GM12865 (cell line): ENCODE measurements at regions not wholly inside any gene's neighbourhood (a gene's known extent, or its start where the extent isn't known, plus 50 kb on each side); places are given as distances from the start of the nearest gene placed in this dataset.

ENCODE experiments used
- DNase-seq: peaks from one replicate; pipeline ENCODE4 v3.0.0; 2010; ENCODE audit warnings: low read depth
- H3K4me3 ChIP-seq: 2 replicates; pipeline ENCODE4 v1.5.1; 2011; ENCODE audit warnings: mild to moderate bottlenecking, low read depth, low read length, control low read depth
- TF ChIP-seq, protein P1 (sequence below): IDR thresholded peaks from 2 replicates; pipeline ENCODE4 v1.5.1; 2011; ENCODE audit warnings: low read length, control low read depth, low read depth, inconsistent platforms; ENCODE audit not compliant: insufficient read depth; ENCODE audit errors: missing control alignments

DNA sequence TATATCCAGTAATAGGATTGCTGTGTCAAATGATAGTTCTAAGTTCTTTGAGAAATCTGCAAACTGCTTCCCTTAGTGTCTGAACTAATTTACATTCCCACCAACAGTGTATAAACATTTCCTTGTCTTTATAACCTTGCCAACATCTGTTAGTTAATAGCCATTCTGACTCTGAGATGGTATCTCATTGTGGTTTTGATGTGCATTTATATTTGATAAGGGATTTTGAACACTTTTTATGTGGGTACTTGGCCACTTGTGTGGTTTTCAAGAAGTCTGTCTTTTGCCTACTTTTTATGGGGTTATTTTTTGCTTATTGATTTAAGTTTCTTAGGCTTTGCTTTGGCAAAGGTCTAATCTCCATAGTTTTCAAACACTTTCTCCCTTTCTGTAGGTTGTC lies 189.9 kb upstream of the CXCL13 start:
- no peak overlapping the region for H3K4me3 ChIP-seq
- DNase-seq, result no peak
- TF ChIP-seq, protein P1, sequence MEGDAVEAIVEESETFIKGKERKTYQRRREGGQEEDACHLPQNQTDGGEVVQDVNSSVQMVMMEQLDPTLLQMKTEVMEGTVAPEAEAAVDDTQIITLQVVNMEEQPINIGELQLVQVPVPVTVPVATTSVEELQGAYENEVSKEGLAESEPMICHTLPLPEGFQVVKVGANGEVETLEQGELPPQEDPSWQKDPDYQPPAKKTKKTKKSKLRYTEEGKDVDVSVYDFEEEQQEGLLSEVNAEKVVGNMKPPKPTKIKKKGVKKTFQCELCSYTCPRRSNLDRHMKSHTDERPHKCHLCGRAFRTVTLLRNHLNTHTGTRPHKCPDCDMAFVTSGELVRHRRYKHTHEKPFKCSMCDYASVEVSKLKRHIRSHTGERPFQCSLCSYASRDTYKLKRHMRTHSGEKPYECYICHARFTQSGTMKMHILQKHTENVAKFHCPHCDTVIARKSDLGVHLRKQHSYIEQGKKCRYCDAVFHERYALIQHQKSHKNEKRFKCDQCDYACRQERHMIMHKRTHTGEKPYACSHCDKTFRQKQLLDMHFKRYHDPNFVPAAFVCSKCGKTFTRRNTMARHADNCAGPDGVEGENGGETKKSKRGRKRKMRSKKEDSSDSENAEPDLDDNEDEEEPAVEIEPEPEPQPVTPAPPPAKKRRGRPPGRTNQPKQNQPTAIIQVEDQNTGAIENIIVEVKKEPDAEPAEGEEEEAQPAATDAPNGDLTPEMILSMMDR, result no peak

DNA sequence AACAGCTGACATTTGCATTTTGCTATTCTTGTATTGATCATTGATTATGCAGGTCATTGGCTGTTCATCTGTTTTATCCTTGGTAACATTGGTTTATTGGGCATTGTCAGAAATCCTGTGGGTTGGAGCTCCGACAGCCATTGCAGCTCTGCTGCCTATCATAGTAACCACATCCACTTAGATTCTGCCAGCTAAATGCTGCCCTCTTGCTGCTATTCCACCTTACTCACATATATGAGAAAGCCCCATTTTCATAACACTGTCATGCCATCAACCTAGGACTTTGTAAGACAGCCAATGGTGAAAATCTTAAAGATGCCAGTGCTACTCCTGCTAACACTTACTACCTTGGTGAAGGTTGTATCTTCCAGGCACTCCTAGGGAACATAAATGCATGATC lies 187.3 kb upstream of the CXCL13 start:
- TF ChIP-seq, protein P1, result no peak
- DNase-seq, result peak; percentile 31
- no peak overlapping the region for H3K4me3 ChIP-seq

DNA sequence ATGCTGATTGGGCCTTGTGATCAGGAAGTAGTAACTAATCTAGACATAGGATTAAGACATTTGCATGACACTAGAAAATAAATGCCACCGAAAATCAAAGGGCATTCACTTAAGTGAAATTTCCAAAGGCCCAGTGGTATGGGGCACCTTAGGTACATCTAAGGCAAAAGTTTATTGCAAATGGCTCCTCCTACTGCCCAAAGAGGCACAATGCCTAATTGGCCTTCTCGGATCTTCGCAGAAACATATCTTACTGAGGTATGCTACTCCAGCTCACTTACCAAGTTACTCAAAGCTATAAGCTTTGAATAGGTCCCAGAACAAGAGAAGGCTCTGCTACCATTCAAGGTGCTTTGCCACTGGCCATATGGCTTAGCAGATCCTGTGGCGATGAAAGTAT lies 174.8 kb upstream of the CXCL13 start:
- no peak for DNase-seq
- TF ChIP-seq, protein P1, result no peak
- H3K4me3 ChIP-seq, result no peak overlapping the region

DNA sequence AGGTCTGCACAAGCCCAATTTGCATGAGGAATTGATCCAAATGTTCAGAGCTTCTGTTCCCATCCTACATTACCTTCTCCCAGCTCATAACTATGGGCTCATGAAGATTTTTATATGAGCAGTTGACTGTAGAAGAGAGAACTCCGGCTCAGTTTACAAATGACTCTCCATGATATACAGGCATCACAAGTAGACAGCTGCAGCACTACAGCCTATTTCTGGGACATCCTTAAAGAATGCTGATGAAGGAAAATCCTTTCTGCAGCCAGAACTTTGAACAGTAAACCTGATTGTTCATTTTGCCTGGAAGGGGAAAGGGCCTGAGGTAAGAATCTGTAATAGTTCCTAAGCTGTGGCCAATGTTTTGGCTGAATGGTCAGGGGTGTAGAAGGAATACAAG lies 174.1 kb upstream of the CXCL13 start:
- no peak overlapping the region for H3K4me3 ChIP-seq
- no peak for DNase-seq
- TF ChIP-seq, protein P1, result no peak

DNA sequence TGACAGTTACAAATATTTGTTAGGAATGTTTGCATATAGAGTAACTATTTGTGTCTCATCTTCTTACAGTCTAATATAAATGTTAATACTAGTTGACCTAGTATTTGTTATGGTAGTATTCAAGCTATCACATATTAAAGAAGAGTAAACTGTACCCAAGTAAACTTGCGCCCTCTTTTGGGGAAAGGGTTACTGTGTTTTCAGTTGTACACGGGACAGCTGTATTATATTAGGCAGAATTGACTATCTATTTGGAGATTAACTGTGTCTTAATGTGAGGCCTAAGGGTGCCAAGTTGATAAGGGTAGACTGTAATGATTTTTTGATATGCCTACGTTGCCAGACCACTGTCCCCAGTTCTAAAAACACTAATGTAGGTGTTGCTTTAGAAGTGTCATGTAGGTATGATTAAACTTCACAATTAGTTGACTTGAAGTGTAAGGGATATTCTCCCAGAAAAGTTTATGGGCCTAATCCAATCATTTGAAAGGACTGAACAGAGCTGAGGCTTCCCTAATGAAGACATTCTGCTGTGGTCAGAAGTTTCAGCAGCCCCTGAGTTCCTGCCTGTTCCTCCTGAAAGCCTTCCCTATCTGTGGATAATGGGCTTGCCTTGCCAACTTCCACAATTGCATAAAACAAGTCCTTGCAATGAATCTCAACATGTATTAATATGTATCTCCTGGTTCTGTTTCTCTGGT lies 172.8 kb upstream of the CXCL13 start:
- DNase-seq, result peak; percentile 3
- no peak overlapping the region for H3K4me3 ChIP-seq
- TF ChIP-seq, protein P1, result peak; percentile 6

DNA sequence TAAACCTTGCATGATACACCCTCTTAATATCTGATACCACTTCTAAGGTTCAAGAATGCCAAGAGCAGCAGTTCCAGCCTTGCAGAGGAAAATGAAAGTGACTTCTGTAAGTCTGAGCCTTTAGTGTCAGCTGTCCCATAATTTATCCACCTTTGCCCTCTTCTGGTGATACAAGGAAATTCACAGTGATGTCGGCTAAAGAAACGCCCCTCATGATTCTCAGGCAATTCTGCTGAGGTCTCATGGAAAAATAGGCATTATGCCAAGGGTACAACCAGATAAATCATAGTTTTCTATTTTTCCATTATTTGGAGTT lies 172.2 kb upstream of the CXCL13 start:
- peak; percentile 61 for DNase-seq
- TF ChIP-seq, protein P1, result peak; percentile 48
- H3K4me3 ChIP-seq, result no peak overlapping the region
